ENCODE measurements at regions not wholly inside any gene's neighbourhood (a gene's known extent, or its start where the extent isn't known, plus 50 kb on each side); places are given as distances from the start of the nearest gene placed in this dataset.

- no peak overlapping the region for H3K4me2 ChIP-seq
- H3K27me3 ChIP-seq, result no peaks in the 10 kb centered on the region
- H3K9me2 ChIP-seq (replicated peaks; ENCODE audit: insufficient read depth), result no peaks in the 10 kb centered on the region
- H3K27ac ChIP-seq, result no peak overlapping the region
- H3K4me3 ChIP-seq, result no peak overlapping the region
- H2AFZ ChIP-seq, result no peak overlapping the region
- WGBS (ENCODE audit: low lambda C conversion rate, missing lambda C conversion rate), result 90% methylated on average over 1 of the region's 1 CpG
- peaks cover 3% of the 10 kb centered on the region for H3K4me1 ChIP-seq (ENCODE audit: insufficient read depth)
- no peaks in the 10 kb centered on the region for H3K9me3 ChIP-seq (ENCODE audit: low read depth)
- no peaks in the 10 kb centered on the region for H3K79me2 ChIP-seq
- no peak for DNase-seq (ENCODE audit: low spot score)
- H3K36me3 ChIP-seq (replicated peaks; ENCODE audit: insufficient read depth, low read depth), result no peaks in the 10 kb centered on the region
- H4K20me1 ChIP-seq (ENCODE audit: insufficient read depth, poor library complexity, severe bottlenecking), result no peaks in the 10 kb centered on the region
- TF ChIP-seq EZH2 (IDR thresholded peaks at IDR 0.05; ENCODE audit: borderline replicate concordance), result no peak
- TF ChIP-seq CTCF (IDR thresholded peaks at IDR 0.05; ENCODE audit: poor library complexity), result no peak
- no peak for TF ChIP-seq EZH2phosphoT487 (IDR thresholded peaks at IDR 0.05; ENCODE audit: low read depth, severe bottlenecking, unreplicated experiment)
These were observed 91.2 kb downstream of the INSIG2 start for GRCh38 chr2:118179445-118179844.

- no peak overlapping the region for H3K4me2 ChIP-seq
- no peaks in the 10 kb centered on the region for H3K4me1 ChIP-seq (ENCODE audit: insufficient read depth)
- H3K27me3 ChIP-seq, result no peaks in the 10 kb centered on the region
- H3K9me3 ChIP-seq (ENCODE audit: low read depth), result no peaks in the 10 kb centered on the region
- no peak overlapping the region for H3K4me3 ChIP-seq
- WGBS (ENCODE audit: low lambda C conversion rate, missing lambda C conversion rate), result 88% methylated on average over 2 of the region's 2 CpGs
- no peak overlapping the region for H2AFZ ChIP-seq
- no peak overlapping the region for H3K27ac ChIP-seq
- no peaks in the 10 kb centered on the region for H3K9me2 ChIP-seq (replicated peaks; ENCODE audit: insufficient read depth)
- H3K36me3 ChIP-seq (replicated peaks; ENCODE audit: insufficient read depth, low read depth), result no peaks in the 10 kb centered on the region
- no peak for DNase-seq (ENCODE audit: low spot score)
- H3K79me2 ChIP-seq, result no peaks in the 10 kb centered on the region
- TF ChIP-seq CTCF (IDR thresholded peaks at IDR 0.05; ENCODE audit: poor library complexity) (no peak), EZH2 (IDR thresholded peaks at IDR 0.05; ENCODE audit: borderline replicate concordance) (no peak), EZH2phosphoT487 (IDR thresholded peaks at IDR 0.05; ENCODE audit: low read depth, severe bottlenecking, unreplicated experiment) (no peak)
- no peaks in the 10 kb centered on the region for H4K20me1 ChIP-seq (ENCODE audit: insufficient read depth, poor library complexity, severe bottlenecking)
These were observed 89.6 kb downstream of the INSIG2 start for GRCh38 chr2:118177884-118178283.

GRCh38 chr2:118177318-118177717 is 89.0 kb downstream of the INSIG2 start:
- H3K9me3 ChIP-seq (ENCODE audit: low read depth), result no peaks in the 10 kb centered on the region
- H3K27me3 ChIP-seq, result no peaks in the 10 kb centered on the region
- TF ChIP-seq EZH2 (IDR thresholded peaks at IDR 0.05; ENCODE audit: borderline replicate concordance), result no peak
- TF ChIP-seq EZH2phosphoT487 (IDR thresholded peaks at IDR 0.05; ENCODE audit: low read depth, severe bottlenecking, unreplicated experiment), result no peak
- no peak for TF ChIP-seq CTCF (IDR thresholded peaks at IDR 0.05; ENCODE audit: poor library complexity)
- no peak overlapping the region for H2AFZ ChIP-seq
- H3K4me3 ChIP-seq, result no peak overlapping the region
- 73% methylated on average over 3 of the region's 3 CpGs for WGBS (ENCODE audit: low lambda C conversion rate, missing lambda C conversion rate)
- no peaks in the 10 kb centered on the region for H3K79me2 ChIP-seq
- H3K9me2 ChIP-seq (replicated peaks; ENCODE audit: insufficient read depth), result no peaks in the 10 kb centered on the region
- no peaks in the 10 kb centered on the region for H3K4me1 ChIP-seq (ENCODE audit: insufficient read depth)
- no peaks in the 10 kb centered on the region for H4K20me1 ChIP-seq (ENCODE audit: insufficient read depth, poor library complexity, severe bottlenecking)
- H3K27ac ChIP-seq, result no peak overlapping the region
- no peak overlapping the region for H3K4me2 ChIP-seq
- H3K36me3 ChIP-seq (replicated peaks; ENCODE audit: insufficient read depth, low read depth), result no peaks in the 10 kb centered on the region
- no peak for DNase-seq (ENCODE audit: low spot score)

GRCh38 chr2:118176601-118177000 is 88.3 kb downstream of the INSIG2 start:
- Histone ChIP-seq H3K4me1 (ENCODE audit: insufficient read depth) (no peaks in the 10 kb centered on the region), H2AFZ (no peak overlapping the region), H3K36me3 (replicated peaks; ENCODE audit: insufficient read depth, low read depth) (no peaks in the 10 kb centered on the region), H4K20me1 (ENCODE audit: insufficient read depth, poor library complexity, severe bottlenecking) (no peaks in the 10 kb centered on the region), H3K9me2 (replicated peaks; ENCODE audit: insufficient read depth) (no peaks in the 10 kb centered on the region), H3K4me3 (no peak overlapping the region), H3K27ac (no peak overlapping the region), H3K9me3 (ENCODE audit: low read depth) (no peaks in the 10 kb centered on the region), H3K4me2 (no peak overlapping the region), H3K79me2 (no peaks in the 10 kb centered on the region), H3K27me3 (no peaks in the 10 kb centered on the region)
- 91% methylated on average over 3 of the region's 3 CpGs for WGBS (ENCODE audit: low lambda C conversion rate, missing lambda C conversion rate)
- TF ChIP-seq EZH2 (IDR thresholded peaks at IDR 0.05; ENCODE audit: borderline replicate concordance), result no peak
- no peak for TF ChIP-seq EZH2phosphoT487 (IDR thresholded peaks at IDR 0.05; ENCODE audit: low read depth, severe bottlenecking, unreplicated experiment)
- TF ChIP-seq CTCF (IDR thresholded peaks at IDR 0.05; ENCODE audit: poor library complexity), result no peak
- DNase-seq (ENCODE audit: low spot score), result no peak

Measured in hepatocyte (in vitro differentiated cells).